COLO668 (cell line): ENCODE measurements at regions not wholly inside any gene's neighbourhood (a gene's known extent, or its start where the extent isn't known, plus 50 kb on each side); places are given as distances from the start of the nearest gene placed in this dataset.
"Not testable (repeated sequence)": the region's sequence is repeated elsewhere in the genome, so short reads cannot be mapped to it uniquely, and the experiment has no call there.

Experiments
- DNase-seq: peaks from one replicate; lab custom pipeline; 2025; ENCODE audit not compliant: unreplicated experiment; lab: John Stamatoyannopoulos, UW

- DNase-seq: no peak
These were observed 270.8 kb downstream of the CD83 start for GRCh38 chr6:14388371-14388770.

GRCh38 chr6:14389776-14390175 lies 272.2 kb downstream of the CD83 start:
- DNase-seq: not testable (repeated sequence)

- DNase-seq: no peak
These were observed 273.2 kb downstream of the CD83 start for GRCh38 chr6:14390805-14391204.

- no peak for DNase-seq
These were observed 276.3 kb downstream of the CD83 start for GRCh38 chr6:14393910-14394309.

GRCh38 chr6:14396392-14396791 lies 278.8 kb downstream of the CD83 start:
- DNase-seq: no peak

- no peak for DNase-seq
These were observed 279.4 kb downstream of the CD83 start for GRCh38 chr6:14396826-14397517.

GRCh38 chr6:14397518-14397901 lies 279.9 kb downstream of the CD83 start:
- no peak for DNase-seq

- no peak for DNase-seq
These were observed 281.4 kb downstream of the CD83 start for GRCh38 chr6:14398953-14399352.

GRCh38 chr6:14399635-14400034 lies 282.1 kb downstream of the CD83 start:
- DNase-seq: no peak

- no peak for DNase-seq
These were observed 283.7 kb downstream of the CD83 start for GRCh38 chr6:14401246-14401645.

- no peak for DNase-seq
These were observed 289.2 kb downstream of the CD83 start for GRCh38 chr6:14406614-14407331.

- no peak for DNase-seq
These were observed 290.9 kb downstream of the CD83 start for GRCh38 chr6:14408446-14408845.

- no peak for DNase-seq
These were observed 294.5 kb downstream of the CD83 start for GRCh38 chr6:14412026-14412425.

GRCh38 chr6:14415452-14415851 lies 297.9 kb downstream of the CD83 start:
- DNase-seq: no peak

- no peak for DNase-seq
These were observed 299.8 kb downstream of the CD83 start for GRCh38 chr6:14417377-14417776.

- DNase-seq: not testable (repeated sequence)
These were observed 301.7 kb downstream of the CD83 start for GRCh38 chr6:14419224-14419623.

- no peak for DNase-seq
These were observed 304.5 kb downstream of the CD83 start for GRCh38 chr6:14422061-14422460.

GRCh38 chr6:14422917-14423316 lies 305.3 kb downstream of the CD83 start:
- no peak for DNase-seq

GRCh38 chr6:14423330-14423729 lies 305.8 kb downstream of the CD83 start:
- no peak for DNase-seq

GRCh38 chr6:14423955-14424354 lies 306.4 kb downstream of the CD83 start:
- no peak for DNase-seq

- no peak for DNase-seq
These were observed 308.2 kb downstream of the CD83 start for GRCh38 chr6:14425805-14426204.

GRCh38 chr6:14426281-14426680 lies 308.7 kb downstream of the CD83 start:
- DNase-seq: no peak

- DNase-seq: no peak
These were observed 310.7 kb downstream of the CD83 start for GRCh38 chr6:14428269-14428668.
